OCI-LY1 (cell line): ENCODE measurements at regions not wholly inside any gene's neighbourhood (a gene's known extent, or its start where the extent isn't known, plus 50 kb on each side); places are given as distances from the start of the nearest gene placed in this dataset.

Experiments used
- H2AFZ ChIP-seq: fragments of 200-600 bp; sonication (generic), shearing (Covaris generic); 2 replicates; pipeline ENCODE4 v1.6.0; 2014; ENCODE audit warnings: antibody characterized with exemption, mild to moderate bottlenecking, low read length
- H3F3A ChIP-seq: fragments of 200-600 bp; sonication (generic), shearing (Covaris generic); 2 replicates; pipeline ENCODE4 v1.6.0; 2014; ENCODE audit warnings: mild to moderate bottlenecking, antibody characterized with exemption, low read length, moderate library complexity; ENCODE audit not compliant: insufficient read depth
- H3K27ac ChIP-seq: fragments of 200-600 bp; sonication (generic); 2 replicates; pipeline ENCODE4 v1.5.1; 2014; ENCODE audit warnings: low read length, mixed run types, mild to moderate bottlenecking, low read depth; ENCODE audit not compliant: poor library complexity, severe bottlenecking
- H3K27me3 ChIP-seq: fragments of 200-600 bp; sonication (generic); 2 replicates; pipeline ENCODE4 v1.6.0; 2014; ENCODE audit warnings: antibody characterized with exemption, mild to moderate bottlenecking, low read length, moderate library complexity; ENCODE audit not compliant: insufficient read depth
- H3K36me3 ChIP-seq: fragments of 200-600 bp; sonication (generic); 2 replicates; pipeline ENCODE4 v1.6.1; 2014; ENCODE audit warnings: mild to moderate bottlenecking, antibody characterized with exemption, low read length, moderate library complexity, mixed read lengths; ENCODE audit not compliant: insufficient read depth
- H3K4me1 ChIP-seq: fragments of 200-600 bp; sonication (generic); 2 replicates; pipeline ENCODE4 v1.5.1; 2014; ENCODE audit warnings: mild to moderate bottlenecking, low read length, moderate library complexity; ENCODE audit not compliant: insufficient read depth, severe bottlenecking
- H3K4me2 ChIP-seq: fragments of 200-600 bp; sonication (generic), shearing (Covaris generic); 2 replicates; pipeline ENCODE4 v1.6.1; 2014; ENCODE audit warnings: low read length
- H3K4me3 ChIP-seq: fragments of 200-600 bp; sonication (generic); 2 replicates; pipeline ENCODE4 v1.5.1; 2014; ENCODE audit warnings: low read length, low read depth, mild to moderate bottlenecking, mixed read lengths; ENCODE audit not compliant: poor library complexity, severe bottlenecking
- H3K79me2 ChIP-seq: fragments of 200-600 bp; shearing (Covaris generic); 2 replicates; pipeline ENCODE4 v1.6.1; 2016; ENCODE audit warnings: mixed run types, low read length, mixed read lengths; ENCODE audit not compliant: insufficient read depth
- H3K9ac ChIP-seq: fragments of 200-600 bp; sonication (generic), shearing (Covaris generic); 2 replicates; pipeline ENCODE4 v1.6.1; 2014; ENCODE audit warnings: mild to moderate bottlenecking, low read length, mixed read lengths
- H3K9me2 ChIP-seq: fragments of 200-600 bp; sonication (generic), shearing (Covaris generic); 2 replicates; pipeline ENCODE4 v1.6.1; 2014; ENCODE audit warnings: low read depth, mild to moderate bottlenecking, low read length, mixed read lengths
- H3K9me3 ChIP-seq: fragments of 200-600 bp; shearing (Covaris generic); 2 replicates; pipeline ENCODE4 v1.6.1; 2014; ENCODE audit warnings: low read length, mixed read lengths
- H4K20me1 ChIP-seq: fragments of 200-600 bp; sonication (generic), shearing (Covaris generic); 2 replicates; pipeline ENCODE4 v1.6.0; 2016; ENCODE audit warnings: mild to moderate bottlenecking, low read length; ENCODE audit not compliant: insufficient read depth
- EZH2 ChIP-seq: fragments of 200-600 bp; sonication (generic), shearing (Covaris generic); IDR thresholded peaks from 2 replicates; pipeline ENCODE4 v1.8.0; 2017; ENCODE audit warnings: borderline replicate concordance, mixed run types, mild to moderate bottlenecking, antibody characterized with exemption, low read length, moderate library complexity, mixed read lengths
- TF ChIP-seq, protein P1 (sequence below): fragments of 200-600 bp; sonication (generic), shearing (Covaris generic); IDR thresholded peaks from 2 replicates; pipeline ENCODE4 v1.5.1; 2017; ENCODE audit warnings: mild to moderate bottlenecking, antibody characterized with exemption, low read length, moderate library complexity, mixed read lengths

DNA sequence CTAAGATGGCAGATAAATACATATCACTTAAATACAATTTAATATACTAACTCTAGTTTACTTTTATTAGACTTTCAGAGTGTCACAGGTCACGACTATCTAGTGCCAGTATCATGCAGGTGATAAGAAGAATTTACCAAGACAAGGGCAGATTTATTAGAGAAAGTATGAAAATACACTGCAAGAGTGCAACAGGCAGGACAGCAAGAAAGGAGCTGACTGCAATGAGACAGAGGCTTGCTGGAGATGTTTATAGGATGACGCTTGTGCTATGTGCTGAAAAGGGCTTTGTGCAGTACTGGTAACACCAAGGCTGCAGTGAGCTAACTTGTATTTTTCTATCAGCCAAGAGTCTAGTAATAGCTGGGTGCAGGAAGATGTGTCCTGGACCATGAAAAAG is 96.7 kb upstream of the QRFPR start:
- no peaks in the 10 kb centered on the region for H3K27me3 ChIP-seq
- no peak overlapping the region for H3K4me2 ChIP-seq
- H3K4me3 ChIP-seq = no peak overlapping the region
- no peaks in the 10 kb centered on the region for H3F3A ChIP-seq
- H2AFZ ChIP-seq = no peak overlapping the region
- no peak for TF ChIP-seq EZH2
- TF ChIP-seq, protein P1, sequence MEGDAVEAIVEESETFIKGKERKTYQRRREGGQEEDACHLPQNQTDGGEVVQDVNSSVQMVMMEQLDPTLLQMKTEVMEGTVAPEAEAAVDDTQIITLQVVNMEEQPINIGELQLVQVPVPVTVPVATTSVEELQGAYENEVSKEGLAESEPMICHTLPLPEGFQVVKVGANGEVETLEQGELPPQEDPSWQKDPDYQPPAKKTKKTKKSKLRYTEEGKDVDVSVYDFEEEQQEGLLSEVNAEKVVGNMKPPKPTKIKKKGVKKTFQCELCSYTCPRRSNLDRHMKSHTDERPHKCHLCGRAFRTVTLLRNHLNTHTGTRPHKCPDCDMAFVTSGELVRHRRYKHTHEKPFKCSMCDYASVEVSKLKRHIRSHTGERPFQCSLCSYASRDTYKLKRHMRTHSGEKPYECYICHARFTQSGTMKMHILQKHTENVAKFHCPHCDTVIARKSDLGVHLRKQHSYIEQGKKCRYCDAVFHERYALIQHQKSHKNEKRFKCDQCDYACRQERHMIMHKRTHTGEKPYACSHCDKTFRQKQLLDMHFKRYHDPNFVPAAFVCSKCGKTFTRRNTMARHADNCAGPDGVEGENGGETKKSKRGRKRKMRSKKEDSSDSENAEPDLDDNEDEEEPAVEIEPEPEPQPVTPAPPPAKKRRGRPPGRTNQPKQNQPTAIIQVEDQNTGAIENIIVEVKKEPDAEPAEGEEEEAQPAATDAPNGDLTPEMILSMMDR = no peak
- no peaks in the 10 kb centered on the region for H3K9me3 ChIP-seq
- no peaks in the 10 kb centered on the region for H3K36me3 ChIP-seq
- no peak overlapping the region for H3K27ac ChIP-seq
- H3K9ac ChIP-seq = no peak overlapping the region
- H3K79me2 ChIP-seq = no peaks in the 10 kb centered on the region
- no peaks in the 10 kb centered on the region for H3K9me2 ChIP-seq
- no peaks in the 10 kb centered on the region for H4K20me1 ChIP-seq
- no peaks in the 10 kb centered on the region for H3K4me1 ChIP-seq

DNA sequence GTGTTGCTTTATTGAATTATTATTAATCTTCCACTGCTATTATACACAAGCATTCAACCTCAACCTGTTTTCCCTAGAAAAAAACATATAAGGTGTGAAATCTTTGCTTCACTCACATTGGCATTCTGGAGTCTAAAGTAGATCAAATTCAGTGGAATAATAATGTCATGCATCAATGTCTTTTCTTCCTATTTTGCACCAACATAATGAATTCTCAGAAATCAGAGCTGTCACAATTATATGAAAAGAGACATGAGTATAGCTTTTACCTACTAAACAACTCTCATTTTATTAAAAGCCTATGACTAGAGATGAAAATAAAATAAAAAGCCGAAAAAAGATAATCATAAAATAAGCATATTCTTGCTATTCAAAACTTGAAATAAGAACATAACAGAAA is 96.3 kb upstream of the QRFPR start:
- H3K9me3 ChIP-seq = no peaks in the 10 kb centered on the region
- no peak overlapping the region for H2AFZ ChIP-seq
- no peak overlapping the region for H3K9ac ChIP-seq
- no peak overlapping the region for H3K4me2 ChIP-seq
- no peaks in the 10 kb centered on the region for H4K20me1 ChIP-seq
- H3K4me3 ChIP-seq = no peak overlapping the region
- H3F3A ChIP-seq = no peaks in the 10 kb centered on the region
- H3K27me3 ChIP-seq = no peaks in the 10 kb centered on the region
- TF ChIP-seq, protein P1 = no peak
- H3K9me2 ChIP-seq = no peaks in the 10 kb centered on the region
- H3K79me2 ChIP-seq = no peaks in the 10 kb centered on the region
- H3K27ac ChIP-seq = no peak overlapping the region
- no peaks in the 10 kb centered on the region for H3K36me3 ChIP-seq
- H3K4me1 ChIP-seq = no peaks in the 10 kb centered on the region

DNA sequence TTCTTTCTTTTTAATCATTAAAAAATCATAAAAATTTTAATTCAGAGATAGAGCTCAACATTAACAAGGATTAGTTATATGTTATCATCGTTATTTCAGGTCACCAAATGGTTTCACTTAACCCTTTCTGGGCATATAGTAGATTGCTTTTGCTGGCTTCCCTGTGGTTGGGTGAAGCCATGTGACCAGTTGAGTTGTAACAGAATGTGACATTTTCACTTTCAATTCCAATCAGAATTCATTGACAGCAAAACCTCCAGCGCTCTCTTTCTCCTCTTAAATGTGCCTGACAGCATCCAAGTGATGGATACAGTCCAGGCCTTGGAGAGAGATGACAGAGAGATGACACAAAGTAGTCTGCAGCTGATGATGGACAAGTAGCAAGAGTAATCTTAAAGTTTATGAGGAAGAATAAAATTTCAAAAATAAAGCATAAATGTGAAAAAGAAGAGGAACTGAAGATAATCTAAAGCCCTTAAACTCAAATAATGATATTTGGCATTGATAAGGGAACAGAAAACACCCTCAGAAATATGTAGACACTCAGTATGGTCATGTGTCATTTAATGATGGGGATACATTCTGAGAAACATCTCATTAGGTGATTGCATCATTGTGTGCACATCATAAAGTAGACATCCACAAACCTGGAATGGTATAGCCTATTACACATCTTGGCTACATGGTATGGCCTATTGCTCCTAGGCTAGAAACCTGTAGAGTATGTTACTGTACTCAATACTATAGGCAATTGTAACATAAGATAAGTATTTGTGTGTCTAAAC is 92.3 kb upstream of the QRFPR start:
- no peak overlapping the region for H3K27ac ChIP-seq
- no peak overlapping the region for H3K4me2 ChIP-seq
- no peaks in the 10 kb centered on the region for H3K79me2 ChIP-seq
- H3K9me3 ChIP-seq = no peaks in the 10 kb centered on the region
- no peaks in the 10 kb centered on the region for H3K36me3 ChIP-seq
- H3K9me2 ChIP-seq = no peaks in the 10 kb centered on the region
- no peaks in the 10 kb centered on the region for H4K20me1 ChIP-seq
- TF ChIP-seq EZH2 = no peak
- TF ChIP-seq, protein P1 = no peak
- no peak overlapping the region for H3K9ac ChIP-seq
- H3F3A ChIP-seq = no peaks in the 10 kb centered on the region
- no peaks in the 10 kb centered on the region for H3K4me1 ChIP-seq
- no peaks in the 10 kb centered on the region for H3K27me3 ChIP-seq
- H2AFZ ChIP-seq = no peak overlapping the region
- no peak overlapping the region for H3K4me3 ChIP-seq
